Brain pericyte (primary cell): ENCODE measurements at regions not wholly inside any gene's neighbourhood (a gene's known extent, or its start where the extent isn't known, plus 50 kb on each side); places are given as distances from the start of the nearest gene placed in this dataset.

Experiments used
- DNase-seq: peaks from one replicate; pipeline ENCODE4 v3.0.0-alpha.2; 2012; ENCODE audit warnings: low read depth, low spot score

- no peak for DNase-seq
Measured at GRCh38 chr12:58776144-58776543, 144.2 kb downstream of the LRIG3 start.

DNA sequence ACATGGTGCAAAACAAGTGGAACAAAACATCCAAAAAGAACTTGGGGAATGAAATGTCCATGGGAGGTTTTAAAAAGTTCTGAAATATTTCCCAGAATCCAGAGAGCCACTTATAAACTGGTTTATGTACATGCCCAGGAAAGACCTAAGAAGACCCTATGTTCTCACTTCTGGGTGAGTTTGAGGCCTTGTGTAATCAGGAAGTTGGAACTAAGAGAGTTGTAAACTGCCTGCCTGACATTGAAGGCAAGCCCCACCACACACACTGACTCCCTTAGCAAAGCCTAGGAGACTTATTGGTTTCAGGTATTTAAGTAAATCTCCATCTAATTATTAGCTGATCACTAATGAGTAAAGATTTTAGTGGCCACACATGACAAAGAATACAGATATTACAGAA, 142.5 kb downstream of the LRIG3 start:
- no peak for DNase-seq

GRCh38 chr12:58781609-58782008, 138.7 kb downstream of the LRIG3 start:
- no peak for DNase-seq

- DNase-seq = peak; percentile 57
Measured at GRCh38 chr12:58787021-58787760, 133.1 kb downstream of the LRIG3 start.

GRCh38 chr12:58794859-58795258, 125.4 kb downstream of the LRIG3 start:
- no peak for DNase-seq

DNA sequence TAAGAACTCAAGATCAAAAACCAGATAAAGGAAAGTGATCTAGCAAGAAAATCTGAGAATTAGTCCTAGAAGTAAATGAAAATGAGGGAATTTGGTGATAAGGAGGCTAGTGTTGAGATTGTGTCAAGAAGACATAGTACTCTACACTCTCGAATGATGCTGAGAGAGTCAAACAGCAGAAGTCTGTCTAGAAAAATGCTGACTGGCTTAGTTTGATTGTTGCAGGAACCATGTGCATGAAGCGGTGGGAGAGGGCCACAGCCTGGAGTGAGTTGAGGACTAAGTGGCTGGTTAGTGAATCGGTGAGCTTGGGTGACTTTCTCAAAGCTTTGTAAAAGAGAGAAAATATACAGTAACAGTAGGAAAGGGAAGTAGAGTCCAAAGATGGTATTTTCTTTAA, 124.5 kb downstream of the LRIG3 start:
- DNase-seq = no peak

DNA sequence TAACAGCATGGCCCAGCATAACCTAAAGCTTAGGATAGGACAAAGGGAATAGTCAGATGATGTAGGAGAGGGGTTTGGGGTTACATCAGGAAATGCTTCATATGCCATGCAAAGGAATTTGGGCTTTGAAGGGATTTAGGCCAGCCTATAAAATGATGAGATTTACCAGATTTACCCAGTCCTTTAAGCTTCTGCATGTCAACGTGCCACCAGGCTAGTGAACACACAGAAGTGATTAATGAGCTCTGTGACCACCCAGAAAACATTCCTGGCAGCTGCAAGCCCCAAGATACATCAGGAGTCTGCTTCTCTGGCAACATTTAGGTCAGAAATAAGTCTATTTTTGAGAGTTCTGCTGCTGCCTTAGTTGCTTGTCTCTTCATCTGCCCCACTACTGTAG, 118.3 kb downstream of the LRIG3 start:
- DNase-seq = no peak

DNA sequence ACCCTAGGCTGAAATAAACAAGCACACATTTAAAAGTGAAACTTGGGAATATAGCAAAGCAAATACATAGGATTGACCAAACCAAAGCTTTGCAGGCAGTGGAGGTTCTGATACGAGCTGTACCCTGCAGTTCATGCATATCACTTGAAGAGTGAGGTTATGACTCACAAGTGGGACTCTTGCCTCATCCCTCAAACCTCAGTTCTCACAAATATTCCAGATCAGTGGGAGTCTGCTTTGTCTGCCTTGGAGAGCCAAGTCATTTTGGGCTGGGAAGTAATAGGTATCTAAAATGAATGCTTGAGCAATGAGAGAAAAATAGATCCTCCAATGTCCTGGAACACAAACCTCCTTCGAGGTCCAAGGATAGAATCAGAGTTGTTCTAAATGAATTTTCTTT, 116.4 kb downstream of the LRIG3 start:
- no peak for DNase-seq

- no peak for DNase-seq
Measured at GRCh38 chr12:58804749-58805148, 115.6 kb downstream of the LRIG3 start.

GRCh38 chr12:58809064-58809607, 111.2 kb downstream of the LRIG3 start:
- DNase-seq = no peak

GRCh38 chr12:58811346-58811745, 109.0 kb downstream of the LRIG3 start:
- DNase-seq = no peak

DNA sequence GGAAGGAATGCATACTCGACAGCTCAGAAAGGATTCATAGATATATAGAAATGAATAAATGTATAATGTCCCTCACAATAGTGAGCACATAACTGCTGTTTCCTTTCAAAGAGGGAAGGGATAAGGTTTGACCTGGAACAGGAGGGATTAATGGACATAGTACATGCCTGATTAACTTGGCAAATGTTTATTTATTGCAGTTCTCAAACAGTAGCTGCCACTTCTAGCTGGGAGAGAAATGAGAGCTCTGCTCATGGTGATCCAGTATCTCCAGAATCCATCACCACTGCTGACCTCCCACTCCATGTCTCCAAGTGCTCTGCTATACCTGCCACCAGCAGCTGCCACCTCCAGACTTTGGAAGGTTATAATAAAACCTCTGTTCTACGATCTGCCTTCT, 108.1 kb downstream of the LRIG3 start:
- no peak for DNase-seq

- no peak for DNase-seq
Measured at GRCh38 chr12:58814036-58814435, 106.3 kb downstream of the LRIG3 start.

- DNase-seq = no peak
Measured at GRCh38 chr12:58815235-58815634, 105.1 kb downstream of the LRIG3 start.

DNA sequence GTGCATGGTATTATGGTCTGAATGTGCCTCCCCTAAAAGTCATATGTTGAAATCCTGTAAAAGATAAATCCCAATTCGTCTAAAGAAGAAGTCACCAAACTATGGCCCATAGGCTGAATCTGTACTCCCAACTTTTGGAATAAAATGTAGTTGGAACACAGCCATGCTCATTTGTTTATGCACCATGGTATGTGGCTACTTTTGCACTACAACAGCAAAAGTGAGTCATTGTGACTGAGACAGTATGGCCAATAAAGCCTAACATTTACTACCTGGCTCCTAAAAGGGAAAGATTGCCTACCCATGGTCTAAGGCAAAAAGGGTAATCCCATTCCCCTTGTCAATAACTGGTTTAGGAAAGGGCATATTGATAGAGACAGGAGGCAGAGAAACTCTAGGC, 101.8 kb downstream of the LRIG3 start:
- no peak for DNase-seq

- no peak for DNase-seq
Measured at GRCh38 chr12:58819345-58819744, 101.0 kb downstream of the LRIG3 start.

- DNase-seq = no peak
Measured at GRCh38 chr12:58819985-58820384, 100.3 kb downstream of the LRIG3 start.
